Peyer's patch (tissue), 4 donors: ENCODE measurements at regions not wholly inside any gene's neighbourhood (a gene's known extent, or its start where the extent isn't known, plus 50 kb on each side); places are given as distances from the start of the nearest gene placed in this dataset.

Experiments
- POLR2A ChIP-seq, 2 donors: fragments of 450-650 bp; IDR thresholded peaks; one replicate each; pipeline ENCODE4 v1.5.1; 2017; ENCODE audit warnings: antibody characterized with exemption in 2 of 2, mild to moderate bottlenecking in 2 of 2, moderate library complexity in 2 of 2
- TF ChIP-seq, protein P1 (sequence below), 6 experiments: fragments of 450-650 bp in 4 of 6; fragments of 200-600 bp in 2 of 6; sonication (generic) in 1 of 6; IDR thresholded peaks; one replicate each; pipeline ENCODE4 v1.5.1; 2017 to 2019; ENCODE audit warnings: antibody characterized with exemption in 6 of 6, mild to moderate bottlenecking in 3 of 6, moderate library complexity in 1 of 6

DNA sequence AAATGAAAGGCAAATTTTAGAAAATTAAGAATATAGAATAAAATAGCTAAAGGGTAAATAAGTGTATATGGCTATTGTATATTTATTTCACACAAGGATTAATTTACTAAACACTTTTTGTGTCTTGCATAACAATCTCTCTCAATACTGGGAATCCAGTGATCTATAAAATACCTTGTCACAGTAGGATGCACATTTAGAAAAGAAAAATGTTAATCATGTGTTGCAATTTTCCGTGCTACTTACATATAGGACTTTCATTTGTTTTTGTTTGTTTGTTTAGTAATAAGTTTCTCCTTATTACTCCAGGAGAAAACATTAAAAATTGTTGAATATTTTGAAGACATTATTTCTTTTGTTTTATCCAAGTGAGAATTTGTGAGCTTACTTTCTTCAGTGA, 1533.3 kb downstream of the SLITRK5 start:
- TF ChIP-seq, protein P1, sequence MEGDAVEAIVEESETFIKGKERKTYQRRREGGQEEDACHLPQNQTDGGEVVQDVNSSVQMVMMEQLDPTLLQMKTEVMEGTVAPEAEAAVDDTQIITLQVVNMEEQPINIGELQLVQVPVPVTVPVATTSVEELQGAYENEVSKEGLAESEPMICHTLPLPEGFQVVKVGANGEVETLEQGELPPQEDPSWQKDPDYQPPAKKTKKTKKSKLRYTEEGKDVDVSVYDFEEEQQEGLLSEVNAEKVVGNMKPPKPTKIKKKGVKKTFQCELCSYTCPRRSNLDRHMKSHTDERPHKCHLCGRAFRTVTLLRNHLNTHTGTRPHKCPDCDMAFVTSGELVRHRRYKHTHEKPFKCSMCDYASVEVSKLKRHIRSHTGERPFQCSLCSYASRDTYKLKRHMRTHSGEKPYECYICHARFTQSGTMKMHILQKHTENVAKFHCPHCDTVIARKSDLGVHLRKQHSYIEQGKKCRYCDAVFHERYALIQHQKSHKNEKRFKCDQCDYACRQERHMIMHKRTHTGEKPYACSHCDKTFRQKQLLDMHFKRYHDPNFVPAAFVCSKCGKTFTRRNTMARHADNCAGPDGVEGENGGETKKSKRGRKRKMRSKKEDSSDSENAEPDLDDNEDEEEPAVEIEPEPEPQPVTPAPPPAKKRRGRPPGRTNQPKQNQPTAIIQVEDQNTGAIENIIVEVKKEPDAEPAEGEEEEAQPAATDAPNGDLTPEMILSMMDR (IDR thresholded peaks at IDR 0.05) = no peak
- TF ChIP-seq POLR2A (IDR thresholded peaks at IDR 0.05) = no peak
